ENCODE measurements at regions not wholly inside any gene's neighbourhood (a gene's known extent, or its start where the extent isn't known, plus 50 kb on each side); places are given as distances from the start of the nearest gene placed in this dataset.
A peak's percentile ranks its signal among the peaks of the same experiment; 100 is the strongest.

DNA sequence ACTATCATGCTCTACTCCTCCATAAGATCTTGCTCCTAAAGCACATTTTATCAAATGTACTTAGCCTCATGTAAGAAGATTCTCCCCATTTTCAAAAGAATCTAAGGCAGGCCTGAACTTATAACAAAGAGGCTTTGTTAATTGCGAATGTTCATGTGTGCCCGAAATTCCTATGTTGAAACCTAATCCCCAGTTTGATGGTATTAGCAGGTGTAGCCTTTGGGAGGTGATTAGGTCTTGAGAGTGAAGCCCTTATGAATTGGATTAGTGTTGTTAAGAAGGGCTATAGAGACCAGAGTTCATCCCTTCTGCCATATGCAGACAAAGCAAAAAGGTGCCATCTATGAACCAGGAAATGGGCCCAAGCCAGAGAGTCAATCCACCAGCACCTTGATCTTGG lies 234.5 kb downstream of the PAX3 start:
- no peak for FAIRE-seq
- DNase-seq (ENCODE audit: insufficient read length, low spot score): no peak

DNA sequence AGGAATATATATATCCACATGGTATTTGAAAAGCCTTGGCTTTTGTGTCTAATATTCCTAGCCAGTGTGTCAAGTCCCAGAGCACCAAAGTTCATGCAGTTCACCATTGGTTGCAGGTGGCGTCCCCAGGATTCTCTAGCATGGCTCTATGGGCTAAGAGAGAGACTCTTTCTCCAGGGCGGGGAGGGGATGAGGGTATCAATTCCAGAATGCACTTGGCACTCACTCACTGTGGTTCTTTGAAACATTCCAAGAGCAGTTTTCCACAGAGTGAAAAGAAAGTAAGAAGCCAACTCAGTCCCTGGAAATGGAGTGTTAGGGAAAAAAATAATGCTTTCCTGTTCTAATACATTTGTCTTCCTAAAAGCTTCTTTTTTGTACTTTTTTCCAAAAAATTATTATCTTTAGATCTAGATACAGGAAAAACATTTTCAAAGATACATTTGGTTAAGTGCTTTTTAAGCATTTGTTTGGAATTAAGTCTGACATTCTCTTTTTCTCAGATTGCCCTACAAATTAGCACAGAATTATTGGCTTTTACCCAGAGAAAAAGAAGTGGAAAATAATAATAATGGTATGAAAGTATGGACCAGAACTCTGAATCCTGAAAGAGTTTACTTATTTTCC lies 239.9 kb downstream of the PAX3 start:
- no peak for FAIRE-seq
- no peak for DNase-seq (ENCODE audit: insufficient read length, low spot score)

DNA sequence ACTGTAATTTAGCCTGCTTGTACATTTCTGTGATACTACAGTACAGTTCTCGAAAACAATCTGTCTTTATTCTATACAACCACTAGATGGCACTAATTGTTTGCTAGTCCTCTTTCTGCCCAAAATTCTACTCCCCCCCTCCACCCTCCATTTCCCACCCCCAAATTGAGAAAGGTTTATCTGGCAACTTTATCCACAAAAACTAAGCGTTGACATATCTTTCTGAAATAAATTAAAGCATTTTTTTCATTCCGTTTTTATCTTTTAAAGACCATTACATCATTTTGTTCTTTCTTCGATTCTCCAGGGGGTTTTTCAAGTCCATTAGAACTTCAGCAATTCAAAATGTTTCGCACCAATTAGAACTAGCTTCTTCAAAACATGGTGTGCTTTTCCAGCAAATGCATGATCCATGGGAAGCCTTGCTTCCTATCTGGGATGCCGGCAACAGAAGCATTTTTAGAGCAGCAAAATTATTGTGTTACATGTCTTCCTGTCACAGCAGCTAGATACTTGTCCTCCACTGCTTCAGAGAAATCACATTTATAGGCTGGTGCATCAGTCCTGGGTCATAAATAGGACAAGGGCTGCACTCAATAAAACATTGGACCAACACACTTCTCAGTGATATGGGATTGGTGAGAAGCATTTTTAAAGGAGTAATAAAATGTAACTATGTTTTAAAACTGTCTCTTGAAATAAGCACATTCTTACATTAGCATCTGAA lies 241.3 kb downstream of the PAX3 start:
- no peak for FAIRE-seq
- peak; percentile 23 for DNase-seq (ENCODE audit: insufficient read length, low spot score)

DNA sequence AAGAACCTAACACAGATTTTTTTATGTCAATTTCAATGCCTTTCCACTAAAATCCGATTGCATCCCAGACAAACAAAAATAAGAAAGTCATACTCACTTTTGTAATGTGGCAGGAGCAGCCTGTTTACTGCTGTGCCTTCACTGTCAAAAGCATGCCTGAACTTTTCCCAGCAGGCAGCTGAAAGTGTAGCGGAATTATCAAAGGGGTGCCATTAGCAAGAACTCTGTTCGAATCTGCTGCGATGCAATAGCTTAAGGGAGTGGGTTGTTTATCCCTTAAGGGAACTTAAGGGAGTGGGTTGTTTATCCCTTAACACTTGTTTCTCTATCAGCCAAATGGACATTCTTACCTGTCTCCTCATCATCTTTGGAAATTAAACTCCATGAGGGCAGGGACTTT lies 243.5 kb downstream of the PAX3 start:
- FAIRE-seq: no peak

DNA sequence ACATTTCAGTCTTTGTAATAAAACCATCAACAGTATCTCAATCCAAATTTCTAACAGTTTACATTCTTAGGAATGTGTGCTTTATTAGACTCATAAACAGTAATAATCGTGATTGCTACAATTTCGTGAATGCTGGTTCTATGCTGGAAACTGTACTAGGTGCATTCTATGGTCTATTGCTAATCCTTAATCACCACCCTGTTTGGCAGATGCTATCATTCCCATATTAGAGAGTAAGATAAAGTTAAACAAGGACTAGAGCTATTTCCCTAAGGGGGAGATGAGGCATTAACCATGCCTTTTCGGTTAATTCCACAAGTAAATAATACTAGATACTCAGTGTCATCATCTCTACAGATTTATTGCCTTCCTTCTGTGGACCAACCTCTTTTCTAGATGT lies 244.0 kb downstream of the PAX3 start:
- DNase-seq (ENCODE audit: insufficient read length, low spot score) (no peak), FAIRE-seq (no peak)

More for the DNA sequence above, 243.5 kb downstream of the PAX3 start:
- no peak for DNase-seq (ENCODE audit: insufficient read length, low spot score)

DNA sequence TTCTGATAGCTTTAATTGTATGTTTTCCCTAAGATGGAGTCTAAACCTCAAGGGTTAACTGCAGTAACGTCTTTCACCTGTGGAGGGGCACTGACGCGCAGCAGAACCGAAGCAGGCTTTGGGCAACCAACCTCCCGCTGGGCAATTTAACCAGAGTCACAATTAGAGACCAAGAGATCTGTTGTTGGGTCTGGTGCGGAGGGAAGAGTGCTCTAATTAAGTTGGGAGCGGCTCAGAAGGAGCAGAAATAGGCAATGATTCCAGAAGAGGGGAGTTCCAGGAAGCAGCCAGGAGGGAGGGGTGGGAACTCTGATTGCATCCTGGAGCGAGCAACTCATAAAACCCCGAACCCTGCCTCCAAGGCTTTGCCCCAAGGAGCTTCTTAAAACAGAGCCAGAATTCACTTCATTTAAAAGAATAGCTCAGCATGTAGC lies 245.8 kb downstream of the PAX3 start:
- FAIRE-seq: no peak
- DNase-seq (ENCODE audit: insufficient read length, low spot score): no peak

DNA sequence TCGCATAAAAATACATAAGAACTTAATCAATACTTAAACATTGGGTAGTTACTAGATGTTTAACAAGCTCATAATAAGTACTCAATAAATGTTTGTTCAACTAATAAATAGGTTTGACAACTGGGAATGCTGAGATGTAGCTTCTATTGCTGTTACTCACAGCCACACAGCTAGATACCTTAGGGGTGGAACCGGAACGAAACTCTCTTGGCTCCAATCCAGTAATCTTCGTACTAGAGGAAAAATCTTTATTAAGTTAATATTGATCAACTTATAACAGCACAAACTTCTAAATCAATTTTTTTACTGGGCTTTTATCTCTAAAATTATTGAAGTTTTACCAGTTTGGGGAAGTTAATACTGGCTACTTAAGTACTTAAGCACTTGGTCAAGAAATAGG lies 247.8 kb downstream of the PAX3 start:
- FAIRE-seq (no peak), DNase-seq (ENCODE audit: insufficient read length, low spot score) (no peak)

DNA sequence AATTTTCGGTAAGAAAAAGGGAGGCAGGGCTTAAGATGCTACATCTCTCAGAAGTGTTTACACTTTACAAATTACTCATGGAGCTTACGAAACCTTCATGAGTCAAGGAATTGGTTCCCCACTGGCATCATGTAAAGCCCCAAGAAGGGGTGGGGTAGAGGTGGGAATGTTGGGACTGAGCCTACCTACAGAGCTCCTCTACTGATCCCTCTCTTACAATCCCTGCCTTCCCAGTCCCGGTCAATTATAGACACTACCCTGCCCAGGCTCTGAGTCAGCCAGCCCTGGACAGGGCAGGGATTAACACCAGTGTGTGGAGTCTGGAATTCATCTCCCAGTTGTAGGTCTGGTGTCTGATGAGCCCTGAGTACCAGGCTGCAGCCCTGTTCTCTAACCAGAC lies 248.9 kb downstream of the PAX3 start:
- FAIRE-seq: no peak
- no peak for DNase-seq (ENCODE audit: insufficient read length, low spot score)

DNA sequence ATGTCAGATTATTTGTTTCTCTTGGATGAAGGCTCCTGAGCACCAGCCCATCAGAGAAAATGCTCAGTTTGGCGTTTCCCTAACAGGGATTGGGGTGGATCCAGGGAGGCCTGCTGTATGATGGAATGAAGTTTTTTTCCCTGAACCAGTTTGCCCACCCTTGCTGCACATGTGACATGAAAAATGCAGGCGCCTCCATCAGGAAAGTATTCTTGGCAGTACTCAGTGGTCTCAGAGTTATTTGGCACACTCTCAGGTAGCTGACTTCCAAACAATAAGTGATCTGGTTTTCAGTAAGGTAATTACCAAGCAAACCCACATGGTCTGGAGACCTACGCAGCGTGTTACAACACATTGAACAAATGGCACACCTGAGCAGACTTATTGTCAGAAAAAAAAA lies 254.9 kb downstream of the PAX3 start:
- no peak for FAIRE-seq
- no peak for DNase-seq (ENCODE audit: insufficient read length, low spot score)

DNA sequence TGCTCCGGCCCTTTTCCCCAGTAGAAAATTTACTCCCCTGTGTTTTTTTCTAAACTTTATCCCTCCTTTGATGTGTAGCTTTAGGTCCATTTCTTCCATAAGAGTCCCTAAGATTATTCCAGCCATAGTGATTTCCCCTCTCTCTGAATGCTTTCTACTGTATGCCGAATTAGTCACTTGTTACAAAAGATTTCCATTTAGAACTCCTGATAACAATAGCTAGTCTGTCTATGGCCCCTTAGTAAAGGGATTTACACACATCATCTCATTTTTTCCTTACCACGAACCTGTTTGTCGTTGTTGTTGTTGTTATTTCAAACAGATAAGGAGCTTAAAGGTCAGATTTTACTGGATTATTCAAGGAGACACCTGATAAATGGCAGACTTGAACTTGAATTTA lies 256.1 kb downstream of the PAX3 start:
- no peak for FAIRE-seq

DNA sequence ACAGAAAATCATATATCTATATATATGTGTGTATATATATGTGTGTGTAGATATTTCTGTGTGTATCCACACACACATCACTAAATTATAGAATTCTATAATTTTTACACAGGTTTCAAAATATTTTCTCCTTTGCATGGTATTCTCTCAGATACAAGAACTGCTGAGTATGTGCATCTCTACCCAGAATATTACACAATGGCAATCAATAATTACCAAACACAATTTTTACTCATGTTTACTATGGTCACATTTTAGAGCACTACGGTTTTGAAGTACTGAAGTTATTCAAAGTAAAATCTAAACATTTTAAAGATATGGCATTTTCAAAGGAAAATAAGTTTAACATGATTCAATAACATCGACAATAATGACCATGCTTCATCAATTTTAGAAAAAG lies 258.5 kb downstream of the PAX3 start:
- FAIRE-seq (no peak), DNase-seq (ENCODE audit: insufficient read length, low spot score) (no peak)

More for the DNA sequence above, 256.1 kb downstream of the PAX3 start:
- no peak for DNase-seq (ENCODE audit: insufficient read length, low spot score)

DNA sequence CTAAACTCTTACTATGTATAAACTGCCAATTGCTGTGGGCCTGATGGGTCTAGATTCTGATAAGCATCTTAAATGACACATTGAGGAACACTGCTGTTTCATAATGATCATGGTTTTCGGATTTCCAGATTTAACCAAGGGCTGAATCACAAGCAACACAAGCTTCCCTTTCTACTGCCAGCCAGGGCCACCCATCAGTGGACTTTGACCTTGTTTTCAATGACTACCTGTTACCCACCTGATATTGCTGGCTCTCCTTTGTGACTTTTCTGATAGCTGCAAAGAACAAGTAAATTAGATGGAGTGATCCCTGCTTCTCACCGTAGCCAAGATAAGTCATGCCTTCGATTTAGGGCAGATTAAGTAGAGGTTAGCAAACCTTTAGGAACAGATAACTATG lies 259.0 kb downstream of the PAX3 start:
- FAIRE-seq (no peak), DNase-seq (ENCODE audit: insufficient read length, low spot score) (no peak)

DNA sequence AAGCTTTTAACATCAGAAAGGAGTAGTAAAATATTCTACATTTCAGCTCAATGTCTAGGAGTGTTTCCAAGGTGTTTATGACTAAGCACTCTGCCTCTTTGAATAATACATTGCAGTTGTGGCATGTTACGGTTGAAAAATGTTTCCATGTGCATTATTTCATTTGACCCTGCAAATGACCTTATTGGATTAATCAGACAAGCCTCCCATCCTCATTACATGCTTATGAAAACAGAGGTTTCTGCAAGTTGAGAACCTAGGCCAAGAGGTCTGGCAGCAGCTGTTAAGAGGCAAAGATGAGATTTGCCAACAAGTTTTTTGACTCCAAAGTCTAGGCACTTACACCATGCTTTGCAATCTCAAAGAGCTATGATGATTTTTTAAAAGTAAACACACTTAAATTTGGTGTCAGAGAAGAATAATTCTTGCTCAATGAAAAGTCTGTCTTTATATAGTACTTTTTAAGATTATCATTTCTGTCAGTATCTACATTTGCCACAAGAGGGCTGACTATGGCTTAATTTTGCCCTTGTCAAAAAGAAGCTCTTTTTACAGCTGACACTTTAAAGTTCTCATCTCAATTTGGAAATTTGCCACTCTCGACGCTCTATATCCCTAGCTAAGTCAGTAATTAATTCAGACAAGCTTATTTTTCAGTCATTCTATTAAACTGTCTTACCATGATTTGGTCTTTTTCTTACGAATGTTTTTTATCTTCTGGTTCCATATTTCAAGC lies 260.6 kb downstream of the PAX3 start:
- FAIRE-seq (no peak), DNase-seq (ENCODE audit: insufficient read length, low spot score) (peak; percentile 14)

DNA sequence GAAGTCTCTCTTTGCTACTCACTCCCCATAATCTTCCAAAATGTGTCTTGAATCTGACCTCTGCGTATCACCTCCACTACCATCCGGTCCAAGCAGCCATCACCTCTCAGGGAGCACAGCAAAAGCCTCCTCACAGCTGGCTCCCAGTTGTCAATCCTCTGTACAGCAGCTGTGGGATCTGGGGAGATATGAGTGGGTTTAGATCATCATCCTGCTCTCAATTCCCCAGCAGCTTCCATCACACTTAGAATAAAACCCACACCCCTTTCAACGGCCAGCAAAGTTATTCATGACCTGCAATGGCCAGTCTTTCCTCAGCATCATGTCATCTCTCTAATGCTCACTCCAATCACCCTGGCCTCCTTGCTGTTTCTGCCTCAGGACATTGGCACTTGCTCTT lies 261.6 kb downstream of the PAX3 start:
- no peak for FAIRE-seq
- no peak for DNase-seq (ENCODE audit: insufficient read length, low spot score)

DNA sequence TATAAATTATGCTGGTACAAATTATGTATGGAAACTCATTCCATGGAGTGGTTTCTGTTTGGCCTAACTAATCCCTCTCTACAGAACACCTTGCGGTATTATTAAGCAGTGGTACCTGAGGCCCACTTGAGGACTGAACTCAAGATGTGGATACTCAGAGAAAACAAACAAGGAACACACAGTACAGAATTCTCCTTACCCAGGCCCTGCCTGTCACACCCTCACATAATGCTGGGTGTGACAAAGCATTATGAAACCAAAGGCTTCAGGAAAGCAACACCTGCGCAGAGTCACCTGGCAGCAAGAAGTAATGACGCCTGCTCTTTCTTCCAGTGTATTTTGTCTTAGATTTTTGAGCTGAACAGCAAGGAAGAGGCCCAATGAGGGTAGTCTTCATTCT lies 264.7 kb downstream of the PAX3 start:
- FAIRE-seq (no peak), DNase-seq (ENCODE audit: insufficient read length, low spot score) (no peak)

DNA sequence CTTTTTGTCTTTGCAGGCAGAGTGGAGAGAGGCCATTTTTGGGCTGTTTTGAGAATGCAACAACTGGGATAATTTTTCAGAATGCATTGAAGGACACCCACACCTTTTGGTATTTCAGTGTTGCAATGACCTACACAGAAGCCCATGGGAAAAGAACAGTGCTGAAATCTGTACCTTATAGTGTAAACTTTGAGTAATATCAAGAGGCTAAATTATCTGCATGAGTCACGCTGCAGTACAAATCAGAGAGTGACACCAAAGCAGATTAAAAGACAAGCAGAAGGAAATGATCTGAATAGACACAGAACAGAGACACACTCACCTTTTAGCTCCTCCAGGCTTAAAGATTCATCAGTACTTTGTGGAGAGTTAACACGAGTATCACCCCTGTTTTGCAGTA lies 265.3 kb downstream of the PAX3 start:
- DNase-seq (ENCODE audit: insufficient read length, low spot score): no peak
- no peak for FAIRE-seq

DNA sequence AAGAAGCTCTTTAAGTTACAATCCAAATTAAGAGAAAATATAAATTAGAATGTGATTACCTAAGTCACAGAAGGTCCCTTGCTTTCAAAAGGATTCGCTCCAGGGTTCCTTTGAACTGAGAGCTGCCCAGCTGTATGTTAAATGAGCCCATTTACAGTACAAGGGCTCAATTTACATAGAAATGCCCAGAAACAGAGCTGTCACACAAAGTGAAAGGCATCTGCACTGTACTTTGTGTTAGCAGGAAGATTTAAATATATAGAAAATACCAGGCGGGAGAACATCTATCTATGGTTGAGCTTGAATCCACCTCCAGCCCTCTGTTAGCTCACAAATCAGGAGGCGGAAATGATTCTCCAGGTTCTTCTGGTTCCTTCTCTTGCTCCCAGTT lies 272.9 kb downstream of the PAX3 start:
- no peak for FAIRE-seq
- DNase-seq (ENCODE audit: insufficient read length, low spot score): no peak

DNA sequence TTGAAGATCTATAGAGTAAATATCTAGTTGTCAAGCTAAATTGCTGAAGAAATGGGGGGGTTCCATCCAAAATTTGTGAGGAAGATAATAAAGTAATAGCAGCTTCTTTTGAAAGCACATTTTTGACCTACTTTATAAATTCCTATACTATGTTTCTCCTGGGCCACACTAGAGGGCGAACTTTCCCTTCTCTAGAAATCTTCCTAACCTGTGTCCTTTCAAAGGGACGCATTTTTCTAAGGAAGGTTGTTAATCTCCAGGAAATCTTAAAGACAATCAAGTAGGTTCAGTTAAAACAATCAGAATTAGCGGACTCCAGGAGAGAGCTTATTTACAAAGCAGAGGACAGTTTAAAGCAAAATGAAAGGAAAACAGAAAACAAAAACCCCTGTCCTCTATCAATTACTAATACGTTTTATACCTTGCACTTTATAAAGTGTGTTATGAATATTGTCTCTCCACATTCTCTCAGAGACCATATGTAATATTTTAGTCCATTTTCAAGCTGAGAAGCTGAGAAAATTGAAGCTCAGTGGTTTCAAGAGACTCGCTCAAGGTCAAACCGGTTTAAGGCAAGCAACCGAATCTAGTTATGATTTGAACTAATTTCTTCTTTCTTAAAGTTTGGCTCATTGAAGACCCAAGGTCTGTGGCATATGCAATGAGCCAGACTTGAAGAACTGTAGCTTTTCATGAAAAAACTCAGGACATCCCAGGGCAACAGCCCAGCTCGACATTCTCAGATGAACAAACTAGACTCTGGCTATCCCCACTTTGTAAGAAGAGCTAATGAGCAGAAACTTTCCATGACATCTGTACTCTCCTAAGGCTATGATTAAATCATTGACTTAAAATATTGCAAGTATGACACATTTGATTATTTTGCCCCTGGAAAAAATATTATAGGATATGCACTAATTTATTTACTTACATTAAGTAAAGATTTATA lies 273.6 kb downstream of the PAX3 start:
- FAIRE-seq: no peak
- peak; percentile 41 for DNase-seq (ENCODE audit: insufficient read length, low spot score)

DNA sequence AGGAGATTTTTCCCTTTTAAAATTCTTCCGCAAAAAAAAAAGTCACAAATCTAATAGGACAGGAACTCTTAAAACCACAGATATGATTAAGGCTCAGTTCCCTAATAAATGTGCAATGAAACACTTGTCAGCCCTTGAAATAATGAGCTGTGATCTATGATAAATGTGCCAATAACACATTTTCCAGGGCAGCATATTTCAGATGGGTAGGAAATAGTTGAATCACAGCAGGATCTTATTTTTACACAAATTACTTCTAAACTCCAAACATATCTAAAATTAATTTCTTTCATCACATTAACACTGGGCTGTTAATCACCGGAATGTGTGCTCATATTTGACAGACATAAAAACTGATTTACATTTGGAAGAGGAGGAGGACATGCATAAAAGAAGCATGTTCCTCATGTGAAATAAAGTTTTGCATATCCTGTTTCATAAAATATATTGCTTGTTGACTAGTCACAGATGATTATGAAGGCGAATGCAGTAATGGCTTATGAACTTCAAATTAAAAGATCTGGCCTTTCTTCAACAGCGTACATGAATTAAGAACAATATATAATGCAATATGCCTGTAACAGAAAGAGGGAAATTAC lies 281.4 kb downstream of the PAX3 start:
- DNase-seq (ENCODE audit: insufficient read length, low spot score) (no peak), FAIRE-seq (no peak)

DNA sequence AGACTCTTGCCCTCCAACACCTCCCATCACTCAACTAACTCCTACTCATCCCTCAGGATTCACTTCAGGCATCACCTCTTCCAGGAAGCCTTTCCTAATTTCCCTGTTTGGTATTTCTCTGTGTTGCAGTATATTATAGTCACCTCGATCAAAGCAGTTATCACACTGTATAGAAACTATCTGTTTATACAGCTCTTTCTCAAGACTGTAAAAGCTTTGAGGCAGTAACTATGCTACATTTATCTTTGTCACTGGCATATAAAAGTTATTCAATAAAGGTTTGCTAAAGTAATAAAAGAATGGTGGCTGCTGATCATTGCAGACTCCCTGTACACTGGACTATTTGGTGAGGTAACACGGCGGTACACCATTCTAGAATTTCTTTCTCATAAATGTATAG lies 284.9 kb downstream of the PAX3 start:
- DNase-seq (ENCODE audit: insufficient read length, low spot score) (no peak), FAIRE-seq (no peak)

Data from HTR-8/SVneo (cell line).